Sigmoid colon (tissue), 3 donors: ENCODE measurements at regions not wholly inside any gene's neighbourhood (a gene's known extent, or its start where the extent isn't known, plus 50 kb on each side); places are given as distances from the start of the nearest gene placed in this dataset.

Source experiments
- POLR2A ChIP-seq, 2 donors: fragments of 450-650 bp; IDR thresholded peaks; one replicate each; pipeline ENCODE4 v1.6.1; 2016; ENCODE audit warnings: antibody characterized with exemption in 2 of 2, mild to moderate bottlenecking in 2 of 2, moderate library complexity in 2 of 2
- TF ChIP-seq, protein P1 (sequence below), 4 experiments: fragments of 450-650 bp in 3 of 4; fragments of 200-600 bp in 1 of 4; IDR thresholded peaks; one replicate each; pipeline ENCODE4 v1.5.1; 2016 to 2019; ENCODE audit warnings: antibody characterized with exemption in 4 of 4, mild to moderate bottlenecking in 3 of 4, moderate library complexity in 2 of 4

DNA sequence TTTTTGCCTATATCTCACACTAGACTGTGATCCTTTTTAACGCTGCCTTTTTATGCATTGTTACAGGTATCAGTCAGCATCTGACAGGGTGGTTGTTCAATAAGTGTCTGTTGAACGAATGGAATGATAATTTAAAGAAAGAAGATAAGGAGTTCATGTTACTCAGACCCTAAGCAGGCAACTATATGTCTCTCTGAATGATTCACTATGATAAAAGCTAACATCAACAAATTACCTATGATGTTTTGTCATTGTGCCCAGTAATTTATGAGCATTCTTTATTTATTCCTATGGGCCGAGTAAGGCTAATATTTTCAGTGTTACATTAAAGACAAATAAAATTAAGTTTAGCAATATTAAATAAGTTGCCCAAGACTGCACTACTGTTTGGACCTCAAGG lies 435.0 kb upstream of the KIF2B start:
- TF ChIP-seq, protein P1, sequence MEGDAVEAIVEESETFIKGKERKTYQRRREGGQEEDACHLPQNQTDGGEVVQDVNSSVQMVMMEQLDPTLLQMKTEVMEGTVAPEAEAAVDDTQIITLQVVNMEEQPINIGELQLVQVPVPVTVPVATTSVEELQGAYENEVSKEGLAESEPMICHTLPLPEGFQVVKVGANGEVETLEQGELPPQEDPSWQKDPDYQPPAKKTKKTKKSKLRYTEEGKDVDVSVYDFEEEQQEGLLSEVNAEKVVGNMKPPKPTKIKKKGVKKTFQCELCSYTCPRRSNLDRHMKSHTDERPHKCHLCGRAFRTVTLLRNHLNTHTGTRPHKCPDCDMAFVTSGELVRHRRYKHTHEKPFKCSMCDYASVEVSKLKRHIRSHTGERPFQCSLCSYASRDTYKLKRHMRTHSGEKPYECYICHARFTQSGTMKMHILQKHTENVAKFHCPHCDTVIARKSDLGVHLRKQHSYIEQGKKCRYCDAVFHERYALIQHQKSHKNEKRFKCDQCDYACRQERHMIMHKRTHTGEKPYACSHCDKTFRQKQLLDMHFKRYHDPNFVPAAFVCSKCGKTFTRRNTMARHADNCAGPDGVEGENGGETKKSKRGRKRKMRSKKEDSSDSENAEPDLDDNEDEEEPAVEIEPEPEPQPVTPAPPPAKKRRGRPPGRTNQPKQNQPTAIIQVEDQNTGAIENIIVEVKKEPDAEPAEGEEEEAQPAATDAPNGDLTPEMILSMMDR (IDR thresholded peaks at IDR 0.05), result no peak
- TF ChIP-seq POLR2A (IDR thresholded peaks at IDR 0.05), result no peak
